ENCODE measurements at regions not wholly inside any gene's neighbourhood (a gene's known extent, or its start where the extent isn't known, plus 50 kb on each side); places are given as distances from the start of the nearest gene placed in this dataset.

DNA sequence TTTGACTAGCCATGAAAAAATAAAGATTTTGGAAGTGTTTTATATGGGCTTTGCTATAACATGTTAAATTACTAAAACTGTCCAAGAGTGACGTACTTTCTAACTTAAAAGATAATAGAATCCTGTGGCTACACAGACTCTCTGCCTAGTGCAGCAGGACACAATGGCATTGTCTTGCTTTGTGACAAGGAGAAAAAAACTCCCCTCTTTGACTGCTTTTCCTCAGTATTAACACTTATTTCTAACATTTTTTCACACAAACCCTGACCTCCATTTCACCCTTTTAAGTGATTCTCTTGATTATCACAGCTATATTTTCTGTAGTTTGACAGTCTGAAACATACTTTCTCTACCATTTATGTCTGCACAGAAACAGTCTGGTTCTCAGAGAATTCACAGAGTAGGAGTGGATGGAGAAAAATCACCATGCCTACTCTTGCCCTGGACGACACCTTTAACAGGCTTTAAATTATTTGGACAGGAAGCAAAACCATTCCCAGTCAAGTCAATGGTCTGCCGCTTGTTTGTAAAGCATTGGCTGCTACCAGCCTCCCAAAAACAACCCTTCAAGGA is 336.3 kb upstream of the SMIM30 start:
- no peak for DNase-seq
- no peaks in the 10 kb centered on the region for H3K9me3 ChIP-seq (ENCODE audit: control insufficient read depth, low read length)
- H3K4me3 ChIP-seq (ENCODE audit: insufficient read depth, low read depth, low read length, poor library complexity, severe bottlenecking), result no peak overlapping the region
- H3K27me3 ChIP-seq (replicated peaks; ENCODE audit: control insufficient read depth, insufficient read depth, low read length, poor library complexity, severe bottlenecking), result no peaks in the 10 kb centered on the region
- H3K36me3 ChIP-seq (ENCODE audit: control insufficient read depth, insufficient read depth, low read length), result no peaks in the 10 kb centered on the region
- H3K27ac ChIP-seq (ENCODE audit: insufficient read depth, low read length, poor library complexity, severe bottlenecking), result no peak overlapping the region
- H3K4me1 ChIP-seq (ENCODE audit: control insufficient read depth, insufficient read depth, low read length, poor library complexity, severe bottlenecking), result no peaks in the 10 kb centered on the region

DNA sequence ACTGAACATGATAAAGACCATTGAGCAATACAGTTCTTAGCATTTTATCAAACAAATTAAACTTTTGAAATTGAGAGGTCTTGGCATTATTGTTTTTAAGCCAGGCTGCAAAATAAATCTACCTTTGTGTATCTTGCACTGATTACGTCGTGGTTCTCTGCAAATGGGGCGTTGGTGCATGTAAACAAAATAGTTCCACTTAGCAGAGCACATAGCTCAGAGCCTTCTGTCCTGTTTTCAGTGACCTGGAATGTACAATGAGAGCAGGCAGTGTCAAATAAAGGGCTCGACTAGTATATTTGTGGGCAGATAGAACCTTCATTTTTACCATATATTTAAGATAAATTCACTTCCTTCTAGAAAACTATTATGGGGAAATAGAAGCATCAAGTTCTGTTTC is 333.9 kb upstream of the SMIM30 start:
- Histone ChIP-seq H3K4me1 (ENCODE audit: control insufficient read depth, insufficient read depth, low read length, poor library complexity, severe bottlenecking) (no peaks in the 10 kb centered on the region), H3K4me3 (ENCODE audit: insufficient read depth, low read depth, low read length, poor library complexity, severe bottlenecking) (no peak overlapping the region), H3K27ac (ENCODE audit: insufficient read depth, low read length, poor library complexity, severe bottlenecking) (no peak overlapping the region), H3K9me3 (ENCODE audit: control insufficient read depth, low read length) (no peaks in the 10 kb centered on the region), H3K27me3 (replicated peaks; ENCODE audit: control insufficient read depth, insufficient read depth, low read length, poor library complexity, severe bottlenecking) (no peaks in the 10 kb centered on the region), H3K36me3 (ENCODE audit: control insufficient read depth, insufficient read depth, low read length) (no peaks in the 10 kb centered on the region)
- DNase-seq, result no peak

DNA sequence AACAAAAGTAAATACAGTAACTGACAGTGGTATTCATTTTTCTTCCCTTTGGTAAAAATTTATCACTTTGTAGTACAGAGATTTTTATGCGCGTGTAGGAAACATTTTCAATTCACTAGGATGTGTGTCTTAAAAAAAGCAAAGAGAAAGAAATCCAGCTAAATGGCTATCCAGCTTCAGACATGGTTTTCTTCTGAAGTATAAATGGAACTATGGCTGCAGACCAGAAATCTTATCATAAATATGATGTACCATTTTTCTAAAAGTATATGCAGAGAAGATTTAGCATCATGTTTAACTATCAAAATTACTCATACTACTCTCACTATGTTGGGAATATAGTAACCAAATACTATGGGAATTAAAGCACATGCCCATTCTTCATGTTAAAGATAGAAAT is 328.4 kb upstream of the SMIM30 start:
- H3K4me3 ChIP-seq (ENCODE audit: insufficient read depth, low read depth, low read length, poor library complexity, severe bottlenecking), result no peak overlapping the region
- no peaks in the 10 kb centered on the region for H3K4me1 ChIP-seq (ENCODE audit: control insufficient read depth, insufficient read depth, low read length, poor library complexity, severe bottlenecking)
- no peaks in the 10 kb centered on the region for H3K9me3 ChIP-seq (ENCODE audit: control insufficient read depth, low read length)
- no peak overlapping the region for H3K27ac ChIP-seq (ENCODE audit: insufficient read depth, low read length, poor library complexity, severe bottlenecking)
- no peaks in the 10 kb centered on the region for H3K36me3 ChIP-seq (ENCODE audit: control insufficient read depth, insufficient read depth, low read length)
- H3K27me3 ChIP-seq (replicated peaks; ENCODE audit: control insufficient read depth, insufficient read depth, low read length, poor library complexity, severe bottlenecking), result no peaks in the 10 kb centered on the region
- DNase-seq, result no peak

DNA sequence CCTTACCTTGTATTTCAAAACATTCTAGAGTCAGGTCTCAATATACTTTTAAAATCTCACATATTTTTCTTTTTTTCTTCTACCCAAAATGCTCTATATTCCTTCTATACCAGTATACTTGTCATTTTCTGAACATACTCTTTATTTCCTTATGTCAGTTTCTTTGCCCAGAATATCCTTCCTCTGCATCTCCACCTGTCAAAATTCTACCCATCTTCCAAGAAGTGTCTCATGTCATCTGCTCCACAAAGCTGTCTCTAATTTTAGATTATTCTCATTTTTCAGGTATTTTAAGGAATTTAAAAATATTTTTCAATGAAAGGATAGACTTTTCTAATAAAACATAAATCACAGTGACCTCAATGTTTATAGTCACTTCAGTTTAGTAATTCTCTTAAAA is 328.0 kb upstream of the SMIM30 start:
- DNase-seq, result no peak
- H3K36me3 ChIP-seq (ENCODE audit: control insufficient read depth, insufficient read depth, low read length), result no peaks in the 10 kb centered on the region
- H3K4me1 ChIP-seq (ENCODE audit: control insufficient read depth, insufficient read depth, low read length, poor library complexity, severe bottlenecking), result no peaks in the 10 kb centered on the region
- H3K4me3 ChIP-seq (ENCODE audit: insufficient read depth, low read depth, low read length, poor library complexity, severe bottlenecking), result no peak overlapping the region
- H3K27me3 ChIP-seq (replicated peaks; ENCODE audit: control insufficient read depth, insufficient read depth, low read length, poor library complexity, severe bottlenecking), result no peaks in the 10 kb centered on the region
- no peaks in the 10 kb centered on the region for H3K9me3 ChIP-seq (ENCODE audit: control insufficient read depth, low read length)
- H3K27ac ChIP-seq (ENCODE audit: insufficient read depth, low read length, poor library complexity, severe bottlenecking), result no peak overlapping the region

DNA sequence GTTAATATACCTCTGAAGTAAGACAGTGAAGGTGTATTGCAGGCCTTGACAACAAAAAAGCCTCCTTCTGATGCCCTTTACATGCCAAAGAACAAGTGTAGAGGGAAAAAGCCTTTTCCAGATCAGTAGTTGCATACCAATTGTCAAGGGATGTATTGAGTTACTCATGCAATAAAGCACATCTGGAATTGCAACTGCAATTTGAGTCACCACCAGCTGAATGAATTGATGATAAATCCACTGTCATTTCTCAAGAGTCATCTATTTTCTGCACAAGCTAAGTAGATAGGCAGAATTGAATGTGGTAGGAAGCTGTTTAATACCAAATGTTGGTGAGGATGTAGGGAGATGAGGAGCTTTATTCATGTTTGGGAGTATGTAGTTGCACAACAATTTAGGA is 325.9 kb upstream of the SMIM30 start:
- no peak for DNase-seq

DNA sequence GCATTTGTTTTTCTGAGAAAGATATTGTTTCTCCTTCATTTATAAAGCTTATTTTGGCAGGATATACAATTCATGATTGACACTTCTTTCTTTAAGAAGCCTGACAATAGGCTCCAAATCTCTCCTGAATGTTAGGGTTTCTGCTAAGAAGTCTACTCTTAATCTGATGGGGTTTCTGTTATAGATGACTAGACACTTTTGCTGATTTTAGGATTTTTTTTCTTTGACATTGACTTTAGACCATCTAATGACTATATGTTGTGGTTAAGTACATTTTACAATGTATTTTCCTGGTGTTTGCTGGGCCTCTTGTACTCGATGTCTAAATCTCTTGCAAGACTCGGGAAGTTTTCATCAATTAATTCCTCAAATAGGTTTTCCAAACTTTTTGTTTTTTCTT is 321.8 kb upstream of the SMIM30 start:
- Histone ChIP-seq H3K36me3 (ENCODE audit: control insufficient read depth, insufficient read depth, low read length) (no peaks in the 10 kb centered on the region), H3K27me3 (replicated peaks; ENCODE audit: control insufficient read depth, insufficient read depth, low read length, poor library complexity, severe bottlenecking) (no peaks in the 10 kb centered on the region), H3K27ac (ENCODE audit: insufficient read depth, low read length, poor library complexity, severe bottlenecking) (no peak overlapping the region), H3K9me3 (ENCODE audit: control insufficient read depth, low read length) (no peaks in the 10 kb centered on the region), H3K4me1 (ENCODE audit: control insufficient read depth, insufficient read depth, low read length, poor library complexity, severe bottlenecking) (no peaks in the 10 kb centered on the region), H3K4me3 (ENCODE audit: insufficient read depth, low read depth, low read length, poor library complexity, severe bottlenecking) (no peak overlapping the region)
- DNase-seq, result no peak

More for the DNA sequence above, 325.9 kb upstream of the SMIM30 start:
- Histone ChIP-seq H3K9me3 (ENCODE audit: control insufficient read depth, low read length) (no peaks in the 10 kb centered on the region), H3K4me1 (ENCODE audit: control insufficient read depth, insufficient read depth, low read length, poor library complexity, severe bottlenecking) (no peaks in the 10 kb centered on the region), H3K27ac (ENCODE audit: insufficient read depth, low read length, poor library complexity, severe bottlenecking) (no peak overlapping the region), H3K4me3 (ENCODE audit: insufficient read depth, low read depth, low read length, poor library complexity, severe bottlenecking) (no peak overlapping the region), H3K36me3 (ENCODE audit: control insufficient read depth, insufficient read depth, low read length) (no peaks in the 10 kb centered on the region), H3K27me3 (replicated peaks; ENCODE audit: control insufficient read depth, insufficient read depth, low read length, poor library complexity, severe bottlenecking) (no peaks in the 10 kb centered on the region)

DNA sequence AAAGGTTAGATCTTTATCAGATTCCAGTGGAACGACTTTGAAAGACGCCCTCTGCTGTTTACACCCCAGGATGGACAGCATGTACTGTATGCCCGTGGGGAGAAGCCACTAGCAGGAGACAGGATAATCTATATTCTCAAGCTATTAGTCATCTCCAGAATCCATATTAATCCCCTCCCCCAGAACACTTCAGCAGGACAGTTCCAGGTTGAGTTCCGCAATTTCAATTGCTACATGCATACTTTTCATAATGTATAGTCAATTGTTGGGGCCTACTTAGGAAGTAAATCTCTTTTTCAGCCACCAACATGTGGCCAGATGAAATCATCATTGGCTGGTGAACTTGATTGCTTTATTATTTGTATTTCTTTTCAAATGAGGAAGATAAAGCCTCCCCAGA is 313.1 kb upstream of the SMIM30 start:
- H3K27ac ChIP-seq (ENCODE audit: insufficient read depth, low read length, poor library complexity, severe bottlenecking), result no peak overlapping the region
- no peak overlapping the region for H3K4me3 ChIP-seq (ENCODE audit: insufficient read depth, low read depth, low read length, poor library complexity, severe bottlenecking)
- no peak for DNase-seq
- no peaks in the 10 kb centered on the region for H3K36me3 ChIP-seq (ENCODE audit: control insufficient read depth, insufficient read depth, low read length)
- no peaks in the 10 kb centered on the region for H3K27me3 ChIP-seq (replicated peaks; ENCODE audit: control insufficient read depth, insufficient read depth, low read length, poor library complexity, severe bottlenecking)
- no peaks in the 10 kb centered on the region for H3K4me1 ChIP-seq (ENCODE audit: control insufficient read depth, insufficient read depth, low read length, poor library complexity, severe bottlenecking)
- no peaks in the 10 kb centered on the region for H3K9me3 ChIP-seq (ENCODE audit: control insufficient read depth, low read length)

DNA sequence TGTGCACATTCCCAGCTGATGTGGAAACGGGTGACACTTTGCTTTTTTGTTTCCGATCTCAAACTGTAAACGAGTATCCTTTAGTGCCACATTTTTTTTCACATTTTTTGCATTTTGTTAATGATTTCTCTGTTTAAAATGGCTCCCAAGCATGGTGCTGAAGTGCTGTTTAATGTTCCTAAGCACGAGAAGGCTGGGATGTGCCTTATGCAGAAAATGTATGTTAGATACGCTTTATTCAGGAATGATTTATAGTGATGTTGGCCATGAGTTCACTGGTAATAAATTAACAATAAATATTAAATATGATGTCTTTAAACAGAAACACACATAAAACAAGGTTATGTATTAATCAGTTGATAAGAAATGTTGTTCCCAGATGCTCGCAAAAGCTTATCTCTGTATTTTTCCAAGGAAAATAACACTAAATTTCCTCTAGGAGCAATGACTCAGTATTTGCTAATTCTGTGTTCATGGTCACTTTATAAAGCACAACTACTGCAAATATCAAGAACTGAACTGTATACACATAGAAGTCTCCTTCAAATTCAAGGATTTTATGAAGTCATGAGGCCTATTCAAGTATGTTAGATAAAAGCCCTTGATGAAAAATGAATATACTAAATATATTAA is 305.9 kb upstream of the SMIM30 start:
- no peaks in the 10 kb centered on the region for H3K4me1 ChIP-seq (ENCODE audit: control insufficient read depth, insufficient read depth, low read length, poor library complexity, severe bottlenecking)
- no peaks in the 10 kb centered on the region for H3K36me3 ChIP-seq (ENCODE audit: control insufficient read depth, insufficient read depth, low read length)
- H3K27me3 ChIP-seq (replicated peaks; ENCODE audit: control insufficient read depth, insufficient read depth, low read length, poor library complexity, severe bottlenecking), result no peaks in the 10 kb centered on the region
- H3K4me3 ChIP-seq (ENCODE audit: insufficient read depth, low read depth, low read length, poor library complexity, severe bottlenecking), result no peak overlapping the region
- DNase-seq, result no peak
- H3K27ac ChIP-seq (ENCODE audit: insufficient read depth, low read length, poor library complexity, severe bottlenecking), result no peak overlapping the region
- no peaks in the 10 kb centered on the region for H3K9me3 ChIP-seq (ENCODE audit: control insufficient read depth, low read length)

DNA sequence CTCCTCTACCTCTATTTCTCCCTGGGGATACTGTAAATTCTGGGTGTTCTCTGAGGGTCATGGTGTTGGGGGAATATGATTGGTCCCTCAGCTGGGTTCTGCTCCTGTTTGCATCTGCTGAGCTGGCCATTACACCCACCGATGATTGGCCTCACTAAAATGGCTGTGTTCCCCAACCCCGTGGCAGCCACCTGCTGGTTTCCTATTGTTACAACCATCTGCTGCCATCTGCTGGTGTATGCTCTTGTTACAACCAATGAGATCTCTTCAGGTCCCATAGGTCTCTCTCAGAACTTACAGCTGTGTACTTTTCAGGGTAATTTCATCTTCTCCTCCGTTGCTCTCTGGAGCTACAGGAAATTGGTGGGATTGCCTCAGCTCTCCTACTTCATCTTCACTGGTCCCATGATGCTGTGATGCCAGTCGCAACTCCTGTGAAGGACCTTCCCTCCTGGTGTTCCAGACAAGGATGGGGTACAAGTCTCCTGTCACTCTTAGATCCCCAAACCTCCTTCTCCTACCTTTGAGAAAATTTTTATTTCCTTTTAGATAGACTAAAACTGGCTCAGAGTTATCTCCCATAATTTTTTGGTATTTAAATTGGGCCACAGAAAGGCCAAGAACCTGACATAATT is 303.5 kb upstream of the SMIM30 start:
- Histone ChIP-seq H3K4me1 (ENCODE audit: control insufficient read depth, insufficient read depth, low read length, poor library complexity, severe bottlenecking) (no peaks in the 10 kb centered on the region), H3K4me3 (ENCODE audit: insufficient read depth, low read depth, low read length, poor library complexity, severe bottlenecking) (no peak overlapping the region), H3K27me3 (replicated peaks; ENCODE audit: control insufficient read depth, insufficient read depth, low read length, poor library complexity, severe bottlenecking) (no peaks in the 10 kb centered on the region), H3K27ac (ENCODE audit: insufficient read depth, low read length, poor library complexity, severe bottlenecking) (no peak overlapping the region), H3K36me3 (ENCODE audit: control insufficient read depth, insufficient read depth, low read length) (no peaks in the 10 kb centered on the region), H3K9me3 (ENCODE audit: control insufficient read depth, low read length) (no peaks in the 10 kb centered on the region)
- DNase-seq, result peak; percentile 29 to 58 (median 30)

DNA sequence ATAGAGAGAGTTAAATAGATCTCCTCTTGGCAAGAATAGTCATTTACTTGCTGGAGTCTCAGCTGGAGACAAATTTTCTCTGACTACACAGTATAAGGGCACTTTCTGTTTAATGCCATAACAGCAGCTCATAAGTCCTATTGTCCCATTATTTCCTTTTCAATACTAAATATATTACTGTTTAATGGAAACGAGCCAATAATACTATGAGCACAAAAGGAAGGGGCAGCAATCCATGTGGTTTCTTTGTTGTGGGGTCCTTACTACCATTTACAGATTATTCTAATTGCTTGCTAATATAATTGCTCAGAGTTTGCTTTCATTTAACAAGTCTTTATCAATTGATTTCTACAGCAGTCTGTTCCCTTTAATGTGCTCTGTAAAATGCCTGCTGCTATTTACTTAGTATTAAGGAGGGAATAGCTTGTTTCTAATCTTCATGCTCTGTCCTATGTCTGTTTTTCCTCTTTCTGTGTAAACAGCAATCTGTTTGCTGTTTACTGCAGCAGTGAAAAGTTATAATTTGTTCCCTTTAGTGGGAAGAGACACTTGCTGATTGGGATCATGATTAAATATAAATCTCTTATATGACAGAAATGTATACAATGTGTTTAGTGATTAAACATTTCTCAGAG is 296.2 kb upstream of the SMIM30 start:
- Histone ChIP-seq H3K4me3 (ENCODE audit: insufficient read depth, low read depth, low read length, poor library complexity, severe bottlenecking) (no peak overlapping the region), H3K27me3 (replicated peaks; ENCODE audit: control insufficient read depth, insufficient read depth, low read length, poor library complexity, severe bottlenecking) (no peaks in the 10 kb centered on the region), H3K36me3 (ENCODE audit: control insufficient read depth, insufficient read depth, low read length) (no peaks in the 10 kb centered on the region), H3K4me1 (ENCODE audit: control insufficient read depth, insufficient read depth, low read length, poor library complexity, severe bottlenecking) (no peaks in the 10 kb centered on the region), H3K27ac (ENCODE audit: insufficient read depth, low read length, poor library complexity, severe bottlenecking) (no peak overlapping the region), H3K9me3 (ENCODE audit: control insufficient read depth, low read length) (no peaks in the 10 kb centered on the region)
- no peak for DNase-seq

All from effector memory CD4-positive, alpha-beta T cell (primary cell).